Esophagus muscularis mucosa (tissue), 4 donors: ENCODE measurements at regions not wholly inside any gene's neighbourhood (a gene's known extent, or its start where the extent isn't known, plus 50 kb on each side); places are given as distances from the start of the nearest gene placed in this dataset.

Source experiments
- DNase-seq: peaks from one replicate; pipeline ENCODE4 v3.0.0-alpha.2; 2017; ENCODE audit errors: extremely low spot score
- H3K27ac ChIP-seq, 4 donors: fragments of 200-600 bp; sonication (generic); replicated peaks in 1 of 4; 1 replicate in 3 of 4; 2 replicates in 1 of 4; pipeline ENCODE4 v1.5.1; 2016 to 2019; ENCODE audit warnings: mild to moderate bottlenecking in 1 of 4
- H3K27me3 ChIP-seq, 4 donors: fragments of 200-600 bp; sonication (generic); one replicate each; pipeline versions ENCODE4 v1.5.1 to v1.6.0; 2016 to 2019
- H3K36me3 ChIP-seq, 4 donors: fragments of 200-600 bp; sonication (generic); one replicate each; pipeline ENCODE4 v1.5.1; 2016 to 2019
- H3K4me1 ChIP-seq, 4 donors: fragments of 200-600 bp; sonication (generic); one replicate each; pipeline ENCODE4 v1.5.1; 2016 to 2019
- H3K4me3 ChIP-seq, 4 donors: fragments of 200-600 bp; sonication (generic); 1 replicate in 2 of 4; 2 replicates in 2 of 4; pipeline ENCODE4 v1.5.1; 2016 to 2019; ENCODE audit warnings: mild to moderate bottlenecking in 4 of 4, moderate library complexity in 1 of 4
- H3K9me3 ChIP-seq, 4 donors: fragments of 200-600 bp; sonication (generic); 1 replicate in 3 of 4; 2 replicates in 1 of 4; pipeline ENCODE4 v1.5.1; 2016 to 2019
- EP300 ChIP-seq: sonication (generic); formaldehyde crosslinking; IDR thresholded peaks from one replicate; pipeline ENCODE4 v1.6.1; 2017; ENCODE audit warnings: antibody characterized with exemption
- POLR2A ChIP-seq: fragments of 450-650 bp; IDR thresholded peaks from one replicate; pipeline ENCODE4 v1.6.1; 2017; ENCODE audit warnings: antibody characterized with exemption, moderate library complexity, mild to moderate bottlenecking, low read depth
- POLR2AphosphoS5 ChIP-seq, 2 donors: sonication (generic); formaldehyde crosslinking; IDR thresholded peaks; one replicate each; pipeline ENCODE4 v1.6.1; 2017; ENCODE audit warnings: antibody characterized with exemption in 2 of 2
- WGBS: methylation state at CpG from one replicate; pipeline ENCODE4 v1.1.5; 2018; 5-methylcytosine and 5-hydroxymethylcytosine counted together
- intact Hi-C: fragments of 100-400 bp; cut with DNase I; formaldehyde crosslinking; loops from one replicate; pipeline ENCODE4 v1.15.1; 2023
- TF ChIP-seq, protein P1 (sequence below), 3 experiments: fragments of 200-600 bp in 2 of 3; fragments of 450-650 bp in 1 of 3; sonication (generic) in 2 of 3; IDR thresholded peaks; one replicate each; pipeline ENCODE4 v1.5.1; 2017 to 2019; ENCODE audit warnings: antibody characterized with exemption in 3 of 3, mild to moderate bottlenecking in 2 of 3, moderate library complexity in 1 of 3

- intact Hi-C loops, result no loop called here
- H3K27me3 ChIP-seq, result no peaks in the 10 kb centered on the region
- WGBS, result 53% methylated on average over 2 of the region's 2 CpGs
- H3K9me3 ChIP-seq, result no peaks in the 10 kb centered on the region
- H3K4me3 ChIP-seq, result no peak overlapping the region
- H3K36me3 ChIP-seq, result no peaks in the 10 kb centered on the region
- H3K4me1 ChIP-seq, result no peaks in the 10 kb centered on the region
- H3K27ac ChIP-seq, result no peak overlapping the region
- no peak for TF ChIP-seq POLR2A
- TF ChIP-seq, protein P1, sequence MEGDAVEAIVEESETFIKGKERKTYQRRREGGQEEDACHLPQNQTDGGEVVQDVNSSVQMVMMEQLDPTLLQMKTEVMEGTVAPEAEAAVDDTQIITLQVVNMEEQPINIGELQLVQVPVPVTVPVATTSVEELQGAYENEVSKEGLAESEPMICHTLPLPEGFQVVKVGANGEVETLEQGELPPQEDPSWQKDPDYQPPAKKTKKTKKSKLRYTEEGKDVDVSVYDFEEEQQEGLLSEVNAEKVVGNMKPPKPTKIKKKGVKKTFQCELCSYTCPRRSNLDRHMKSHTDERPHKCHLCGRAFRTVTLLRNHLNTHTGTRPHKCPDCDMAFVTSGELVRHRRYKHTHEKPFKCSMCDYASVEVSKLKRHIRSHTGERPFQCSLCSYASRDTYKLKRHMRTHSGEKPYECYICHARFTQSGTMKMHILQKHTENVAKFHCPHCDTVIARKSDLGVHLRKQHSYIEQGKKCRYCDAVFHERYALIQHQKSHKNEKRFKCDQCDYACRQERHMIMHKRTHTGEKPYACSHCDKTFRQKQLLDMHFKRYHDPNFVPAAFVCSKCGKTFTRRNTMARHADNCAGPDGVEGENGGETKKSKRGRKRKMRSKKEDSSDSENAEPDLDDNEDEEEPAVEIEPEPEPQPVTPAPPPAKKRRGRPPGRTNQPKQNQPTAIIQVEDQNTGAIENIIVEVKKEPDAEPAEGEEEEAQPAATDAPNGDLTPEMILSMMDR (IDR thresholded peaks at IDR 0.05), result no peak
- no peak for TF ChIP-seq EP300
- no peak for TF ChIP-seq POLR2AphosphoS5 (IDR thresholded peaks at IDR 0.05)
- no peak for DNase-seq
Observed at GRCh38 chr5:19001539-19001938, 986.5 kb downstream of the CDH18 start.

- H3K27me3 ChIP-seq, result no peaks in the 10 kb centered on the region
- no peak overlapping the region for H3K4me3 ChIP-seq
- H3K36me3 ChIP-seq, result no peaks in the 10 kb centered on the region
- H3K4me1 ChIP-seq, result no peaks in the 10 kb centered on the region
- no peak for TF ChIP-seq EP300
- TF ChIP-seq, protein P1 (IDR thresholded peaks at IDR 0.05), result no peak
- TF ChIP-seq POLR2A, result no peak
- TF ChIP-seq POLR2AphosphoS5 (IDR thresholded peaks at IDR 0.05), result no peak
- WGBS, result 33% methylated on average over 1 of the region's 1 CpG
- intact Hi-C loops, result no loop called here
- H3K9me3 ChIP-seq, result no peaks in the 10 kb centered on the region
- DNase-seq, result no peak
- no peak overlapping the region for H3K27ac ChIP-seq
Observed at GRCh38 chr5:19002111-19002510, 985.9 kb downstream of the CDH18 start.

DNA sequence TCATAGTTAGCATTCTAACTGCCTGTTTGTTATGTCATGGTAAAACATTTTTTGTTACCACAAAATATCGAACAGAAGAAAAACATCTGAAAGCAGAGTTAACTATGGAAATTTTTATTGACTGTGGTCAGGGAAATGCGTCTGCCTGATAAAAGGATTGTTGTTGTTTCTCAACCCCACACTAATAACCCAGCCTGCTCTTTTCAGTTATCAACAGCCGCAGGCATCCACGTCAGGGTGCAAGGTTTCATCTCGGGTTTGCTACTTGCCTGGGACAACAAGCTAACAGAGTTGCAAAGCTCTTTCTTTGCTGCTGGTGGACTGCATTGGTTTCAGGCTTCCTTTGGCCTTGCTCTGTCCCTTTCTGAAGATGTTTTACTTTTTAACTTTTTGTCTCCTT is 969.2 kb downstream of the CDH18 start:
- no peak overlapping the region for H3K4me3 ChIP-seq
- TF ChIP-seq EP300, result no peak
- TF ChIP-seq POLR2A, result no peak
- no peak for TF ChIP-seq POLR2AphosphoS5 (IDR thresholded peaks at IDR 0.05)
- TF ChIP-seq, protein P1 (IDR thresholded peaks at IDR 0.05), result no peak
- DNase-seq, result no peak
- no peaks in the 10 kb centered on the region for H3K4me1 ChIP-seq
- H3K27me3 ChIP-seq, result no peaks in the 10 kb centered on the region
- no peaks in the 10 kb centered on the region for H3K9me3 ChIP-seq
- no peaks in the 10 kb centered on the region for H3K36me3 ChIP-seq
- intact Hi-C loops, result no loop called here
- 58% methylated on average over 5 of the region's 5 CpGs for WGBS
- no peak overlapping the region for H3K27ac ChIP-seq

DNA sequence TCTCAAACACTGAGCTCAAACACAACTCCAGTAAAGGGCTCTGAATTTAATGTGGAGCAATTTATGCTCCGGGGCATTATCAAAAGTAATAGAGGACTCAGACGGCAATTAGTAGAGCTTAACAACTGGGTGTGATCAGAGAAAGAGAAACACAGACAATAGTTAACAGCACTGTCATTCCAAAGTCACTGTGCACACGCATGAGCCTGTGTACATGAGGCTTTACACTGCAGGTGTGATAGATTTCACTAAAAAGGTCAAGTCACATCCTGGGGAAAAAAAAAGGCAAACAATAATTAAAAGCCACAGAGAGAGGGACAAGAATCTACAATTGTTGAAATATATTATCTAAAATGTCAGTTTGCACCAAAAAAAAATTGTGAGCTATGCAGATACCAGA is 956.5 kb downstream of the CDH18 start:
- H3K36me3 ChIP-seq, result no peaks in the 10 kb centered on the region
- H3K9me3 ChIP-seq, result no peaks in the 10 kb centered on the region
- intact Hi-C loops, result no loop called here
- H3K27ac ChIP-seq, result no peak overlapping the region
- DNase-seq, result no peak
- WGBS, result 64% methylated on average over 3 of the region's 3 CpGs
- H3K4me1 ChIP-seq, result no peaks in the 10 kb centered on the region
- H3K27me3 ChIP-seq, result no peaks in the 10 kb centered on the region
- no peak overlapping the region for H3K4me3 ChIP-seq
- TF ChIP-seq POLR2A (no peak), EP300 (no peak)
- TF ChIP-seq, protein P1 (IDR thresholded peaks at IDR 0.05), result no peak

- intact Hi-C loops, result no loop called here
- Histone ChIP-seq H3K9me3 (no peaks in the 10 kb centered on the region), H3K27me3 (no peaks in the 10 kb centered on the region), H3K27ac (no peak overlapping the region), H3K36me3 (no peaks in the 10 kb centered on the region), H3K4me3 (no peak overlapping the region), H3K4me1 (no peaks in the 10 kb centered on the region)
- WGBS, result 5% methylated on average over 1 of the region's 1 CpG
- no peak for DNase-seq
- no peak for TF ChIP-seq EP300
- no peak for TF ChIP-seq POLR2AphosphoS5 (IDR thresholded peaks at IDR 0.05)
- TF ChIP-seq, protein P1 (IDR thresholded peaks at IDR 0.05), result no peak
- TF ChIP-seq POLR2A, result no peak
Observed at GRCh38 chr5:19035816-19036215, 952.2 kb downstream of the CDH18 start.
